SH-SY5Y (cell line): ENCODE measurements at regions not wholly inside any gene's neighbourhood (a gene's known extent, or its start where the extent isn't known, plus 50 kb on each side); places are given as distances from the start of the nearest gene placed in this dataset.

Source experiments
- GATA2 ChIP-seq: IDR thresholded peaks from 2 replicates; pipeline ENCODE4 v1.6.1; 2011; ENCODE audit warnings: mild to moderate bottlenecking, low read depth, low read length
- GATA3 ChIP-seq: IDR thresholded peaks from 2 replicates; pipeline ENCODE4 v1.6.1; 2011; ENCODE audit warnings: low read depth, mild to moderate bottlenecking, low read length, moderate library complexity

DNA sequence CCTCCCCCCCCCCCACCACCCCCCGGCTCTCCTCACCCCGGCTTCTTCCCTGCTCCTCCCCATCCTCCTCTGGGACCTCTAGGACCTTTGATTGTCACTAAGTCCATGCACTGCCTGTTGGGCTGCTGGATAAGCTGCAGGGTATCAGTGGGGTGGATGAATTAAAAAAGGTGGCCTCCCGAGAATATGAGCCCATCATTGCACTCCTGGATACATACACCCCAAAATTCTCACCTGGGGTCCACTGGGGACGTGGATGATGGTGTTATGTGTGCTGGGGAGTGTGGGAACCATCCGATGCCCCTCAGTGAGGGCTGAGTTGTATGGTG is 88.8 kb downstream of the IRF8 start:
- TF ChIP-seq GATA3 (no peak), GATA2 (no peak)
